RWPE2 (cell line): ENCODE measurements at regions not wholly inside any gene's neighbourhood (a gene's known extent, or its start where the extent isn't known, plus 50 kb on each side); places are given as distances from the start of the nearest gene placed in this dataset.
"Not testable (repeated sequence)": the region's sequence is repeated elsewhere in the genome, so short reads cannot be mapped to it uniquely, and the experiment has no call there.

ENCODE experiments used
- ATAC-seq: fragments of 200-7000 bp; cut with Tn5 transposase; 3 replicates; pipeline ENCODE4 v1.9.1; 2021; ENCODE audit warnings: low read depth
- DNase-seq: peaks from one replicate; pipeline ENCODE4 v3.0.0-alpha.2; 2020; ENCODE audit warnings: low spot score
- H3K27ac ChIP-seq: fragments of 450-650 bp; 2 replicates; pipeline ENCODE4 v1.5.1; 2017; ENCODE audit warnings: mild to moderate bottlenecking; ENCODE audit not compliant: poor library complexity, severe bottlenecking
- H3K27me3 ChIP-seq: fragments of 250-450 bp; sonication (Bioruptor Pico); 2 replicates; pipeline ENCODE4 v1.5.1; 2021; ENCODE audit warnings: mild to moderate bottlenecking, moderate library complexity; ENCODE audit not compliant: insufficient read depth, poor library complexity, severe bottlenecking
- H3K36me3 ChIP-seq: fragments of 250-450 bp; sonication (Bioruptor Pico); 2 replicates; pipeline ENCODE4 v1.5.1; 2020; ENCODE audit warnings: low read depth, mild to moderate bottlenecking, moderate library complexity
- H3K4me1 ChIP-seq: fragments of 250-450 bp; sonication (Bioruptor Pico); 2 replicates; pipeline ENCODE4 v1.5.1; 2021; ENCODE audit warnings: mild to moderate bottlenecking, moderate library complexity; ENCODE audit not compliant: insufficient read depth, poor library complexity, severe bottlenecking
- H3K4me3 ChIP-seq: fragments of 250-450 bp; sonication (Bioruptor Pico); 2 replicates; pipeline ENCODE4 v1.5.1; 2021; ENCODE audit warnings: mild to moderate bottlenecking, moderate library complexity; ENCODE audit not compliant: severe bottlenecking
- H3K9me3 ChIP-seq: fragments of 250-450 bp; sonication (Bioruptor Pico); 2 replicates; pipeline ENCODE4 v1.5.1; 2021; ENCODE audit warnings: mild to moderate bottlenecking, moderate library complexity; ENCODE audit not compliant: severe bottlenecking
- TF ChIP-seq, protein P1 (sequence below): fragments of 450-650 bp; IDR thresholded peaks from one replicate; pipeline ENCODE4 v1.5.1; 2017; ENCODE audit warnings: mild to moderate bottlenecking, moderate library complexity; ENCODE audit not compliant: poor library complexity, severe bottlenecking

DNA sequence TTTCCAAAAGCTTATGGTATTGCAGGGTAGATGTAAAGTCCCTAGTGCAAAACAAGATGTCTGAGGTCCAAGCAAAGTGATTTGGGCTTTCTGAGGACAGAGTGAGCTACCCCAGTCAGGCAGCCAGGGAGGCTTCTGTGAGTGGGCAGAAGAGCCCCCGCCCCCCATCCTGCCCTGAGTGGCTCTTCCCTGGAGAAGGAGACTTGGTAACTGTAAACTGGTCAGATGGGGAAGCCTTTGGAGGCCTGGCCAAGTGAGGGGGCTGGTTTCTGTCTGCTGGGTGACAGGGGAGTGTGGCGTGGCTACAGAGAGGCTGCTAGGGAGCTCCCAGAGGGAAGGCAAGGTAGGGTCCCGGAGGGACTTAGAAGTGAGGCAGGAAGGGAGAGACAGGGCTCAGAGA lies 181.3 kb upstream of the HAAO start:
- Histone ChIP-seq H3K9me3 (no peaks in the 10 kb centered on the region), H3K27me3 (no peaks in the 10 kb centered on the region), H3K4me3 (no peak overlapping the region), H3K36me3 (no peaks in the 10 kb centered on the region), H3K27ac (peak overlapping the region; percentile 60), H3K4me1 (peaks cover 4% of the 10 kb centered on the region)
- DNase-seq: no peak
- ATAC-seq: no peak
- TF ChIP-seq, protein P1, sequence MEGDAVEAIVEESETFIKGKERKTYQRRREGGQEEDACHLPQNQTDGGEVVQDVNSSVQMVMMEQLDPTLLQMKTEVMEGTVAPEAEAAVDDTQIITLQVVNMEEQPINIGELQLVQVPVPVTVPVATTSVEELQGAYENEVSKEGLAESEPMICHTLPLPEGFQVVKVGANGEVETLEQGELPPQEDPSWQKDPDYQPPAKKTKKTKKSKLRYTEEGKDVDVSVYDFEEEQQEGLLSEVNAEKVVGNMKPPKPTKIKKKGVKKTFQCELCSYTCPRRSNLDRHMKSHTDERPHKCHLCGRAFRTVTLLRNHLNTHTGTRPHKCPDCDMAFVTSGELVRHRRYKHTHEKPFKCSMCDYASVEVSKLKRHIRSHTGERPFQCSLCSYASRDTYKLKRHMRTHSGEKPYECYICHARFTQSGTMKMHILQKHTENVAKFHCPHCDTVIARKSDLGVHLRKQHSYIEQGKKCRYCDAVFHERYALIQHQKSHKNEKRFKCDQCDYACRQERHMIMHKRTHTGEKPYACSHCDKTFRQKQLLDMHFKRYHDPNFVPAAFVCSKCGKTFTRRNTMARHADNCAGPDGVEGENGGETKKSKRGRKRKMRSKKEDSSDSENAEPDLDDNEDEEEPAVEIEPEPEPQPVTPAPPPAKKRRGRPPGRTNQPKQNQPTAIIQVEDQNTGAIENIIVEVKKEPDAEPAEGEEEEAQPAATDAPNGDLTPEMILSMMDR: no peak

DNA sequence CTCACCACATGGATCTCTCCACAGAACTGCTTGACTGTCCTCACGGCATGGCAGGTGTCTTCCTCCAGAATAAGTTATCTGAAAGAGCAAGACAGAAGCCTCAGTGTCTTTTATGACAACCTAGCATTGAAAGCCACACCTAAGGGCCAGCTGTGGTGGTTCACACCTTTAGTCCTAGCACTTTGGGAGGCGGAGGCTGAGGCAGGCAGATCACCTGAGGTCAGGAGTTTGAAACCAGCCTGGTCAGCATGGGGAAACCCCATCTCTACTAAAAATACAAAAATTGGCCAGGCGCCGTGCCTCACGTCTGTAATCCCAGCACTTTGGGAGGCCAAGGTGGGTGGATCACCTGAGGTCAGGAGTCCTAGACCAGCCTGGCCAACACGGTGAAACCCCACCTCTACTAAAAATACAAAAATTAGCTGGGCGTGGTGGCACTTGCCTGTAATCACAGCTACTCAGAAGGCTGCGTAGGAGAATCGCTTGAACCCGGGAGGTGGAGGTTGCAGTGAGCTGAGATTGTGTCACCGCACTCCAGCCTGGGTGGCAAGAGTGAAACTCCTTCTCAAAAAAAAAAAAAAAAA lies 180.6 kb upstream of the HAAO start:
- not testable (repeated sequence) for H3K27me3 ChIP-seq, DNase-seq, H3K36me3 ChIP-seq, ATAC-seq, H3K4me1 ChIP-seq, H3K4me3 ChIP-seq, H3K9me3 ChIP-seq
- peak overlapping the region; percentile 40 for H3K27ac ChIP-seq

DNA sequence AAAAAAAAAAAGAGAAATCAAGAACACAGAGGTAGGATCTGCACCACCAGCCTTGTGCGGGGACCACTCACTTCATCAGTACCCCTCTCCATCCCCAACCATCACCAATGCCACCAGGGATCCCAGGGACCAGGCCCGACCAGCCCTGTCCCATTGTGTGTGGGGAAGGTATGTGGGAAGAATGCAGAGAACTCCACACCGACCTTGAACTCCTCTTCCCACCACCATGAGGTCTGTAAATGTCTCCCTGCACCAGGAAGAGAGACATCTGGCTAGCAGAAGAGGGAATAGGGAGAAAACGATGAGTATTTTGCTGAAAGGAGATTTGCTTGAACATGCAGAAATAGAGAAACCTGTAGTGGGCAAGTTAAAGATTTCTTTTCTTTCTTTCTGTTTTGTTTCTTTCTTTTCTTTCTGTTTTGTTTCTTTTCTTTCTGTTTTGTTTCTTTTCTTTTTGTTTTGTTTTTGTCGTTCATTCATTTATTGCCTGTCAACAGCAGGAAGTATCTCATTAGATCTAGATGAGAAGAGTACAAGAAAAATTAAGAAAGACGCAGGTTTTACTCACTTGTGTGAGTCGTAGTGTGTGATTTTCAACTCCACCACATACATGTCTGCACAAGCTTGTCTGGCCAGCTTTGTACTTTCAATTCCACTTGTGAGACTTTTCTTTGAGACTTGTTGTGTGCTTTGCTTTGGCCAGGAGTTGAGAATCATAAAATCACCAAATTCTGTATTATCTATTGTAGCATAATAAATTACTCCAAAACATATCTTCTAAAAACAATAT lies 179.8 kb upstream of the HAAO start:
- ATAC-seq (no peak), DNase-seq (no peak)
- TF ChIP-seq, protein P1: no peak
- H3K36me3 ChIP-seq: no peaks in the 10 kb centered on the region
- no peaks in the 10 kb centered on the region for H3K9me3 ChIP-seq
- peak overlapping the region; percentile 40 for H3K27ac ChIP-seq
- H3K4me1 ChIP-seq: peaks cover 4% of the 10 kb centered on the region
- H3K4me3 ChIP-seq: no peak overlapping the region
- H3K27me3 ChIP-seq: no peaks in the 10 kb centered on the region

DNA sequence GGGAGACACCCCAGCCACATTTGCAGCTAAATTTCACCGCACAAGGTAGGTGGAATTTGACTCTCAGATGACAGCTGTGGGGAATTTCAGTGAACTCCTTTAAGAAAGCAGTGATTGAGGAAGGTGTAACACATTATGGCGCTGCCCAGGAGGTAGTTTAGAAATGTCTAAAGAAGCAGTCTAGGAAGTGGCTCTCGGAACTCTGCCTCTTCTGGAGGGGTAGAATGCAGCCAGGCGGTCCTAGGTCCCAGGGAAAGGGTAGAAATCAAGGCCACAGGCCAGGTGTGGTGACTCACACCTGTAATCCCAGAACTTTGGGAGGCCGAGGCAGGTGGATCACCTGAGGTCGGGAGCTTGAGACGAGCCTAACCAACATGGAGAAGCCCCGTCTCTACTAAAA lies 179.0 kb upstream of the HAAO start:
- ATAC-seq (no peak), DNase-seq (peak; percentile 8)
- Histone ChIP-seq H3K27me3 (no peaks in the 10 kb centered on the region), H3K4me3 (no peak overlapping the region), H3K36me3 (no peaks in the 10 kb centered on the region), H3K27ac (no peak overlapping the region), H3K4me1 (peaks cover 4% of the 10 kb centered on the region), H3K9me3 (no peaks in the 10 kb centered on the region)
- TF ChIP-seq, protein P1: no peak

DNA sequence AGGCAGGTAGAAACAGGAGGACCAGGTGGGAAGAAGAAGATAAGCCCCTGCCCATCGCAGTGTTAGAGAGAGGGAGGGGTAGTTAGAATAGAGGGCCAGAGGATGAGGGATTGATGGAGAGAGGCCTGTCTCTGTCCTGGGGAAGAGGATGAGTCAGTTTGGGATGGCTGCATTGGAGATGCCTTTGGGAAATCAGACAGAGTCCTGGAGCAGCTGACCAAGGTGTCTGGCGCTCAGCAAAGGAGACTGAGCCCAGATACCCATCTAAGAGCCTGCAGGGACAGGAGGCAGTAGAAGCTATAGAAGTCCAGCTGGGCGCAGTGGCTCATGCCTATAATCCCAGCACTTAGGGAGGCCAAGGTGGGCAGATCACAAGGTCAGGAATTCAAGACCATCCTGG lies 177.8 kb upstream of the HAAO start:
- H3K36me3 ChIP-seq: no peaks in the 10 kb centered on the region
- DNase-seq: no peak
- ATAC-seq: 0 out of 3 replicates have a peak, but pooled peaks have one; percentile 25
- no peaks in the 10 kb centered on the region for H3K4me1 ChIP-seq
- peak overlapping the region; percentile 24 for H3K27ac ChIP-seq
- no peaks in the 10 kb centered on the region for H3K27me3 ChIP-seq
- H3K4me3 ChIP-seq: no peak overlapping the region
- H3K9me3 ChIP-seq: no peaks in the 10 kb centered on the region
- TF ChIP-seq, protein P1: no peak
